Heart left ventricle (tissue), 16 donors: ENCODE measurements at regions not wholly inside any gene's neighbourhood (a gene's known extent, or its start where the extent isn't known, plus 50 kb on each side); places are given as distances from the start of the nearest gene placed in this dataset.

Experiments used
- ATAC-seq, 4 donors: fragments of 200-7000 bp; cut with Tn5 transposase; one replicate each; pipeline ENCODE4 v1.9.1; 2020 to 2022; ENCODE audit warnings: moderate library complexity in 4 of 4, mild to moderate bottlenecking in 3 of 4, moderate number of reproducible peaks in 1 of 4
- DNase-seq, 5 donors: peaks; one replicate each; pipeline ENCODE4 v3.0.0-alpha.2; 2020
- H3K27ac ChIP-seq, 12 donors: fragments of 200-600 bp; sonication (generic) in 4 of 12; one replicate each; pipeline versions ENCODE4 v1.5.0 to v1.8.0; 2016 to 2022; ENCODE audit warnings: mild to moderate bottlenecking in 2 of 12
- H3K27me3 ChIP-seq, 9 donors: fragments of 200-600 bp; sonication (generic) in 2 of 9; one replicate each; pipeline versions ENCODE4 v1.5.1 to v1.8.0; 2016 to 2022; ENCODE audit warnings: mild to moderate bottlenecking in 3 of 9
- H3K36me3 ChIP-seq, 9 donors: fragments of 200-600 bp; sonication (generic) in 2 of 9; one replicate each; pipeline versions ENCODE4 v1.5.0 to v1.8.0; 2018 to 2022; ENCODE audit warnings: mild to moderate bottlenecking in 2 of 9
- H3K4me1 ChIP-seq, 12 donors: fragments of 200-600 bp; sonication (generic) in 4 of 12; one replicate each; pipeline versions ENCODE4 v1.5.0 to v1.8.0; 2016 to 2022; ENCODE audit warnings: mild to moderate bottlenecking in 3 of 12
- H3K4me3 ChIP-seq, 12 donors: fragments of 200-600 bp; sonication (generic) in 4 of 12; one replicate each; pipeline versions ENCODE4 v1.5.0 to v1.8.0; 2017 to 2022; ENCODE audit warnings: mild to moderate bottlenecking in 9 of 12, moderate library complexity in 4 of 12
- H3K9me3 ChIP-seq, 12 donors: fragments of 200-600 bp; sonication (generic) in 4 of 12; one replicate each; pipeline versions ENCODE4 v1.5.0 to v1.8.0; 2016 to 2022; ENCODE audit warnings: mild to moderate bottlenecking in 1 of 12
- CTCF ChIP-seq, 12 donors: fragments of 200-600 bp; sonication (generic) in 4 of 12; IDR thresholded peaks; one replicate each; pipeline versions ENCODE4 v1.5.0 to v1.8.0; 2018 to 2022; ENCODE audit warnings: antibody characterized with exemption in 12 of 12, mild to moderate bottlenecking in 5 of 12
- POLR2A ChIP-seq, 2 donors: fragments of 450-650 bp; IDR thresholded peaks; one replicate each; pipeline ENCODE4 v1.6.1; 2017; ENCODE audit warnings: antibody characterized with exemption in 2 of 2, mild to moderate bottlenecking in 2 of 2, moderate library complexity in 2 of 2
- WGBS, 4 donors: extraction: QIAGEN DNeasy Blood & Tissue Kit in 2 of 4; methylation state at CpG; one replicate each; pipeline versions ENCODE4 v1.1.5 to v1.1.7; 2013 to 2018; 5-methylcytosine and 5-hydroxymethylcytosine counted together
- intact Hi-C, 10 donors: fragments of 100-400 bp; cut with DNase I; formaldehyde crosslinking; loops; one replicate each; pipeline versions ENCODE4 v1.11.1 to v1.14.2; 2022
- donor health status: ischemic (EF 13 %, LVEDD 7.1; RV severe dilation, severe dysfunction).
- donor health status: healthy with polysubstance abuse.
- donor health status: DM: no; HTN: yes; CAD: no.
- donor health status: DM: no; HTN: no; CAD: no.
- donor health status: ischemic (EF 25% LVEDD 6.9; RV normal size, moderate dysfunction).
- donor health status: ischemic (EF 25% LVEDD 5.7; RV mildly dilated, moderate dysfunction).
- donor health status: healthy.
- donor health status: DM: yes; HTN: yes; CAD: no.
- donor health status: ischemic (EF 35%, LVEDD 5.7; RV mildly dilated, moderate dysfunction).
- donor health status: nonischemic (EF 11% LVEDD 7.7; RV severe dilation, severe dysfunction).
- donor health status: DM: yes; HTN: yes; CAD: no.
- donor health status: PGD.
- donor health status: ischemic (EF 29% LVEDD 5.4; RV normal size, mild dysfunction).
- donor health status: nonischemic (EF 23%, LVEDD 6.1; RV moderate dilation, normal function).

- intact Hi-C loops: no loop called here
- DNase-seq (no peak), ATAC-seq (no peak)
- Histone ChIP-seq H3K27me3 (no peaks in the 10 kb centered on the region), H3K9me3 (peaks cover 0 to 37% (median 7%) of the 10 kb centered on the region in 12 donors), H3K4me3 (no peak overlapping the region), H3K36me3 (no peaks in the 10 kb centered on the region), H3K27ac (no peak overlapping the region), H3K4me1 (no peaks in the 10 kb centered on the region)
- TF ChIP-seq CTCF (IDR thresholded peaks at IDR 0.05) (no peak), POLR2A (IDR thresholded peaks at IDR 0.05) (no peak)
Observed at GRCh38 chr14:86570371-86570770, 1040.4 kb downstream of the FLRT2 start.

GRCh38 chr14:86543521-86543920, 1013.6 kb downstream of the FLRT2 start:
- H3K27ac ChIP-seq: no peak overlapping the region
- ATAC-seq (no peak), DNase-seq (no peak)
- intact Hi-C loops: no loop called here
- no peaks in the 10 kb centered on the region for H3K27me3 ChIP-seq
- no peak for TF ChIP-seq POLR2A (IDR thresholded peaks at IDR 0.05)
- no peak for TF ChIP-seq CTCF (IDR thresholded peaks at IDR 0.05)
- no peaks in the 10 kb centered on the region for H3K36me3 ChIP-seq
- H3K9me3 ChIP-seq: no peaks in the 10 kb centered on the region
- H3K4me1 ChIP-seq: no peaks in the 10 kb centered on the region
- no peak overlapping the region for H3K4me3 ChIP-seq

- H3K27ac ChIP-seq: no peak overlapping the region
- intact Hi-C loops: no loop called here
- 39 to 60% (median 53%) methylated on average over 4 of the region's 4 CpGs for WGBS, 4 donors
- H3K36me3 ChIP-seq: no peaks in the 10 kb centered on the region
- no peak for DNase-seq
- H3K27me3 ChIP-seq: no peaks in the 10 kb centered on the region
- TF ChIP-seq POLR2A (IDR thresholded peaks at IDR 0.05): no peak
- no peak for TF ChIP-seq CTCF (IDR thresholded peaks at IDR 0.05)
- no peaks in the 10 kb centered on the region for H3K9me3 ChIP-seq
- H3K4me1 ChIP-seq: no peaks in the 10 kb centered on the region
- no peak overlapping the region for H3K4me3 ChIP-seq
- no peak for ATAC-seq
Observed at GRCh38 chr14:86541972-86542371, 1012.0 kb downstream of the FLRT2 start.

GRCh38 chr14:86540636-86541247, 1010.8 kb downstream of the FLRT2 start:
- no peak overlapping the region for H3K27ac ChIP-seq
- TF ChIP-seq POLR2A (IDR thresholded peaks at IDR 0.05): no peak
- no peak for TF ChIP-seq CTCF (IDR thresholded peaks at IDR 0.05)
- H3K9me3 ChIP-seq: no peaks in the 10 kb centered on the region
- no peaks in the 10 kb centered on the region for H3K4me1 ChIP-seq
- intact Hi-C loops: no loop called here
- H3K36me3 ChIP-seq: no peaks in the 10 kb centered on the region
- 52 to 67% (median 53%) methylated on average over 6 of the region's 6 CpGs for WGBS, 4 donors
- ATAC-seq (no peak), DNase-seq (no peak)
- H3K27me3 ChIP-seq: no peaks in the 10 kb centered on the region
- no peak overlapping the region for H3K4me3 ChIP-seq
